IPS-NIHi7 (cell line): ENCODE measurements at regions not wholly inside any gene's neighbourhood (a gene's known extent, or its start where the extent isn't known, plus 50 kb on each side); places are given as distances from the start of the nearest gene placed in this dataset.
"Not testable (repeated sequence)": the region's sequence is repeated elsewhere in the genome, so short reads cannot be mapped to it uniquely, and the experiment has no call there.

Source experiments
- DNase-seq: peaks from one replicate; pipeline ENCODE4 v3.0.0; 2012; ENCODE audit warnings: mixed read lengths; ENCODE audit errors: extremely low spot score

DNA sequence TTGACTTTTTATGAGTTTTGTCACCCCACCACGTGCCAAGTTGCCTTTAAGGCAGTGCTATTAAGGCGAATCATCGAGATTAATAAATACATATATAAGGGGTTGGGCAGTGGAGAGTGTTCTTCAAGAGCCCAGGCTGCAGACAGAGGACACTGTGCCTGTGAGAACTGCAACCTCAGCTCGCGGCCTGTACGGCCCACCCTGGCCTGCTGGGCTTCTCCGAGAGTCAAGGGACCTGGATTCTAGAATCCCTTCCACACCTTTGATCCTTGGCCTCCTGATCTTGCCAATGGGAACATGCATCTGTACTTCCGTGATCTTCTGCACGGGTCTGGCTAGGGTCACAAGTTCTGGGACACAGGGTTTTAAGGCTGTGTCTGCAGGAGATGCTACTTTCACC is 54.5 kb downstream of the IRX5 start:
- DNase-seq: no peak

DNA sequence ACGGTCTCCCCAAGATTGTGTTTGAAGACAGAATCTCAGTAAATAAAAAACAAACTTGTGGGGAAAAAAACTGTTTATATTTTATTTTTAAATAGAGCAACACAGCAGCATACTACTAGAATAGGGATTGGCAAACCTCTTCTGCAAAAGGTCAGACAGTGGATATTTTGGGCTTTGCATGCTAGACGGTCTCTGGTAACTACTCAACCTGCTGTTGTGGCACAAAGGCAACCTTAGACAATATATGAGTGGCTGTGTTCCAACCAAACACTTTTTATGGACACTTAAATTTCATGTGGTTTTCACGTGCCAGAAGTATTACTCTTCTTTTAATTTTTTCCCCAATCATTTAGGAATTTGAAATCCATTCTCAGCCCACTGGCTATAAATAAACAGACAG is 55.0 kb downstream of the IRX5 start:
- no peak for DNase-seq

DNA sequence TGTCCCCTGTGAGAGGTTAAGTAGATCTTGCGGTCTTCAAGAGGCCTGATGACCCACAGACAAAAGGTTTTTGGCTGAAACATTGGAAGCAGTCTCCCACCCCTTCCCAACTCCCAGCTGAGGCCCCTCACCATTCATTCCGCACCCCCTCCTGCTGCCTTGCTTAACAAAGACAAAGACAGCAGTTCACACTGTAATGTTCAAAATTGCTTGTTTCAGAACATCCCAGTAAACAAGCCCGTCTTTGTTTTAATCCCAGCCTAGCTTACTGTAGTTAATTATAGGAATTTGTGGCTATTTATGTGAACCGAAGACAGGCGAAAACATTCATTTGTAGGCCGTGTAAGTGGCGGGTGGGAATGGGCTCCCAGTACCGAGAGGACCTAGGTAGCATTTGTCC is 55.7 kb downstream of the IRX5 start:
- no peak for DNase-seq

DNA sequence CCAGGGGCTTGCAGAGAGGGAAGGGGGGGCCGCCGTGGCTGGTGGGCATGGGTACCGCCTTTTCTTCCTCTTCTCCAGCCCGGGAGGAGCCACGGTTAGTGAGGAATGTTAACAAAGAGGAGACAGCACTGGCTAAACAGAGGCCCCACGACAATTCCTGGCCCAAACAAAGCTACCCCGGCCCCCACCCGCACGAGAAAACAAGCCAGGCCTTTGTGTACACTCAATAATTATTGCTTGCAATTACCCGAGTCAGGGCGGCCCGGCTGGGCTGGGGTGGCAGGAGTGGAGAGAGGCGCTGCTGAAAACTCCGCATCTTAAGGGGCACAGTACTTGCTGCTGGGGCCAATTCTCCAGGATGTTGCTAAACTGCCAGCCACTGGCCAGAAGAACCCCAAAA is 56.4 kb downstream of the IRX5 start:
- no peak for DNase-seq

DNA sequence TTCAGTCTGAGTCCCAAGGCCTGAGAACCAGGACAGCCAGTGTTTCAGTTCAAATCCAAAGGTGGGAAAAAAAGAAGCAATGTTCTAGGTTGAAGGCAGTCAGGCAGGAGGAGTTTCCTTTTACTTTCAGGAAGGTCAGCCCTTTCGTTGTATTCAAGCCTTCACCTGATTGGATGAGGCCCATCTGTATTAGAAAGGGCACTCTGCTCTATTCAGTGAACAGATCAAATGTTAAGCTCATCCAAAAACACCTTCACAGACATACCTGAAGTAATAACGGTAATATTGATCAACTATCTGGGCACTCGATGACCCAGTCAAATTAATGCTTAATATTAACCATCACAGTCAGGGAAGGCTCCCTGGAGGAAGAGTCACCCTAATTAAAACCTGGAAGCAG is 60.9 kb downstream of the IRX5 start:
- no peak for DNase-seq

DNA sequence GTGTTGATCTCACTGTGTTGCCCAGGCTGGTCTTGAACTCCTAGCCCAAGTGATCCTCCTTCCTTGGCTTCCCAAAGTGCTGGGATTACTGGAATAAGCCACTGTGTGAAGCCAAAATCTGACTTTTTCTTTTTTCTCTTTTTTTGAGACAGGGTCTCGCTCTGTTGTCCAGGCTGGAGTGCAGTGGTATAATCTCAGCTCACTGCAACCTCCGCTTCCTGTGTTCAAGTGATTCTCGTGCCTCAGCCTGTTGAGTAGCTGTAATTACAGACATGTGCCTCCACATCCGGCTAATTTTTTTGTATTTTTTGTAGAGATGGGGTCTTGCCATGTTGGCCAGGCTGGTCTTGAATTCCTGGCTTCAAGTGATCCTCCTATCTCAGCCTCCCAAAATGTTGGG is 61.3 kb downstream of the IRX5 start:
- not testable (repeated sequence) for DNase-seq

DNA sequence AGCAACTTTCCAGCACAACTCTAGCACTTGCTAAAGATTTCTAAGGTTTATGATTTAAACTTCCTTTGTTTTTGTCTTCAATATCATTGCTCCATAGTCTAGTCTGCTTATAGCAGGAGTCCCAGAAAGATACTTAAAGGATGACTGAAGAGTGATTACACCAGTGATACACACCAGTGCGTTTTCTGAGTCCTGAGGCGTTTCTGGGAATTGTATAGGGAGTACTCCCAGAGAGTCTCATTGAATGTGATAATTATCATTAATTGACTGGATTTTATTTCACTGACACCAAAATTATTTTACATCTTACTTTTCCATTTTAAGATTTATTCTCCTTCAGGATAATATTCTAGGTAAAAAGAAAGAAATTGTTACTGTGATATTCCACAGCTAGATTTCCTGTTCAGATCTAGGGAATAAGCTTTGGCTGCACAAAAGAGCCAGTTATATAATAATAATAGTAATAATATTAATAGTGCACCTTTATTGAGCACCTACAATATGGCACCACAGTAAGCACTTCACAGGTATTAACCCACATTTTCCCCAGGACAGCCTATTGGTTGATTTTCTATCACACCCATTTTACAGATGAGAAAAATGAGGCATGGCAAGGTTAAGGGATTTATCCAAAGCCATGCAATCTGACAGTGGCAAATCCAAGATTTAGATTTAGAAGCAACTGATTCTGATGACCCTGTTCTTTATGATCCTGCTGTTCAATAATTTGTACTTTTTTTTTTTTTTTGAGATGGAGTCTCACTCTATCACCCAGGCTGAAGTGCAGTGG is 62.6 kb downstream of the IRX5 start:
- no peak for DNase-seq

DNA sequence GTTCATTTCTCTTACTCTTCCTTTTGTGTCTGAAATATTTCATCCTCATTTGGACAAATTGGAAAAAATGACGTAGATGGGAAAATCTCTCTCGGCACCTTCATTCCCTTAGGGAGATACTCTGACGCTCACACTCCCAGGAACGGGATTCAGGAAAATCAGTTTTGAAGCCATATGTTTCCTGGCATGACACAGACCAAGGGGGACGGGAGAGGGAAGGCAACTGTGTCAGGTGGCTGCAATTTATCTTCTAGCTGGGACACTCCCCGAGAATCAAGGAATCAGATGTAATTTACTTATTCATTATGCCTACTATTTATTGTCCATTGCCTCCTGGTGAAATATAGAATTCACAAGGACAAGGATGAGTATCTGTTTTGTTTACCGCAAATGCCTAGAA is 65.5 kb downstream of the IRX5 start:
- DNase-seq: no peak

DNA sequence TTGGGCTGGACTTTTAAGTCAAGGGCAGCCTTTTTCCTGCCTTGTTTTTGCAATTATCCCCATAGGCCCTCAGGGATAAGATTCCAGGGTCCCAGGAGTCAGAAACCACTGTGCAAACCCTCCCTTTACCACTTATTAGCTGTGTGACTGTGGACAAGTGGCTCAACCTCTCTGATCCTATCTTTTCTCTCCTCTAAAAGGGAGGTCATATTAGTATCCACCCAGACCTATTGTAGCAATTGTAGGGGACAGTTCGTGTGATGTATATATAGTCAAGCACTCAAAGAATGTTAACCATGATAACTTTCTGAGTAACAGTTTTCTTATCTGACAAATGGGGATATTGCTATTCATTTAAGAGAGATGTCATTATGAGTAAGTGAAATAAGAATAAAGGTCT is 68.2 kb downstream of the IRX5 start:
- DNase-seq: no peak

DNA sequence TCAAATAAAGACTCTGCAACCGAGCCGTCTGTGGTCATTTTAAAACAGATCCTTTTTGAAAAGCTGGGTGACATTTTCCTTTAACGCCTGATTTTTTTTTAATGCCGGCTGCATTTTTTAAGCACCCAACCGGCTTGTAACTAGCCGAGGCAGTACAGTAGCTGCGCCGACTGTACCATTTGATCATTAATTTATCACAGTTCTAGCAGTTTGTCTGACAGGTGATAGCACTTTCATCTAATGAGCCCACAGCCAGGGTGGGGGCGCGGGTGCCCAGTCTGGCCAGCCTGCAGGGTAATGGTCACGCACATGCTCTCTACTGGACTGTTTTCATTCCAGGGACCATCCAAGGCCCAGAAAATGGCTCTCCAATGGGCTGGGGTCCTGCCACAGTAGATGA is 68.8 kb downstream of the IRX5 start:
- DNase-seq: no peak

DNA sequence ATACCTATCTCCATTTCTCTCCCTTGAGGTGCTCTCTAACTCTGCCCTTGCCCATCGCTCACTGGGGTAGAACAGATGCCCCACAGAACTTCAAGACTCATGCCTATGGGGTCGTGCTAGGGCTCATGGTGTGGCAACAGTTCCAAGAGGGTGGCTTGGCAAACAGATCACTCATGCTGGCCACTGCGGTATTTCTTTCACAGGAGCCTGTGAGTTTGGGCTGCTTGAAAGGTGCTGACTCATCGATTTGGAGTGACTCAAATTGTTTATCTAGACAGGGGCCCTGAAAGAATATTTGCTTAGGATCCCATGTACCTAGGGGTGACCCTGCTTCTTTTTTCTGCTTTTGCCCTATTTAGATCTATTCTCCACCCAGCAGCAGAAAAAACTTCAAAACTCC is 69.9 kb downstream of the IRX5 start:
- DNase-seq: no peak

DNA sequence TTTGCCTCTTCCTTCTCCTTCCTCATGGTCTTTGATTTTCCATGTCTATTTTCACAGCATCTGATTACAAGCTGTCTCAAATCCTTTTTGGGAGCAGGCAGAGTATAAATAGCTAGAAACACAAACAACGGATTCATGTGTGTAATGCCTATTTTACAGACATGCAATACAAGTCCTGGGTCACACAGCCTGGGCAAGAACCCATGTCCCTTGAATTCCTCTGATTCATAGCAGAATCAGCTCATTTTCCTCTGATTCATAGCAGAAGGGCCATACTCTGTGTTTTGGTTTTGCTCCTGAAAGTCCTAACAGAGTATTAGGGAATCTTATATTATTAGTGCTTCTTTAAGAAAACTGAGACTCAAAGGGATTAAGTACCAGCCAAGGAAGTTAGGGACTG is 71.3 kb downstream of the IRX5 start:
- DNase-seq: no peak

DNA sequence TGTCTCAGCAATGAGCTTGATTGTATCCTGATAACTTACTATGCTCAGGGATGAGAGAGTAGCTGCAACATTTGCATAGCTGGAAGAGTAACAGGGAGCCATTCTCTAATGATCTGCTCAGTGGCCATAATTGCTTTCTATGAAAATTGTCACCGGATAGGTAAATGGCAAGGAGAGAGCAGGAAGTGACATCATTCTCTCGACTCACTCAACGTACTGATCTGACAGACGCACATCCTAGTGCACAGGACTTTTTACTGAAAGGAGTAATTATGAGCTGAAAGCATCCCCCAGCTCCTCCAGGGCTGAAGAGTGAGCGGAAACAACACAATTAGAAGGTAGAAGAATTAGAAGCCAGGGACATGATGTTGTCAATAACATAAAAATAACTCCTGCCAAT is 71.8 kb downstream of the IRX5 start:
- DNase-seq: no peak

DNA sequence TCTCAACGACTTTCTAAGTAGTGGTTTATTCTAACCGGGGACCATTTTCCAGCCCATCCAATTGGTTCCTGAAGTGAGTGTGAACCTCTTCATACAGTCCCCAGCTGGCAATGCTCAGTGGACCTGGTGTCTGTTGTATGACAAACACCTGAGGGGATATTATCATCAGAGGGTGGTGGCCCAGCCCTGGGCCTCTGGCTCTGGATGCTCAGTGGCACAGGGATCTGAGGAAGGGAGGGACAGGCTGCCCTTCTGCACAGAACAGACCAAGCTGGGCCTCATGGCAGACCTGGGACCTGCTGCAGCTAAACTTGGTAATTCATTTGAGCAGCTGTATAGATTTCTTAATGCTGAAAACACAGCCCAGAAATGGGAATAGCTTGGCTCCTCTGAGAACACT is 72.6 kb downstream of the IRX5 start:
- DNase-seq: no peak

DNA sequence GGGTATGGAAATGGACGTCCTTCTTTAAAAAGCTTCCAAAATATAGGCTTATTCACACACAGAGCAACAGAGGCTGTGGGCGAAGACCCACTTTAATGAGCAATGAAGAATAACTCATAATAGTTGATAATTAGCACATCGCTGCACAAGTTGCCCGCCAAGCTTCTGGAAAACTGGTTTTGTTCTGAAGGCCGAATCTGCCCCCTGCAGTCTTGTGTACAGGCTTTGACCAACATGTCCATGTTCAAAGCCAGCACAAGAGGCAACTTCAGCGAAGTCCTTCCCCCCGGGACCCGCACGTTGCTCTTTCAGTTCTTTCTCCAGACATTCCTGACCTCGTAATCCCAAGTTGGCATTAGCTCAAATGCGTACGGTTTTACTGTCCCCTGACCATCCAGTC is 73.3 kb downstream of the IRX5 start:
- DNase-seq: no peak

DNA sequence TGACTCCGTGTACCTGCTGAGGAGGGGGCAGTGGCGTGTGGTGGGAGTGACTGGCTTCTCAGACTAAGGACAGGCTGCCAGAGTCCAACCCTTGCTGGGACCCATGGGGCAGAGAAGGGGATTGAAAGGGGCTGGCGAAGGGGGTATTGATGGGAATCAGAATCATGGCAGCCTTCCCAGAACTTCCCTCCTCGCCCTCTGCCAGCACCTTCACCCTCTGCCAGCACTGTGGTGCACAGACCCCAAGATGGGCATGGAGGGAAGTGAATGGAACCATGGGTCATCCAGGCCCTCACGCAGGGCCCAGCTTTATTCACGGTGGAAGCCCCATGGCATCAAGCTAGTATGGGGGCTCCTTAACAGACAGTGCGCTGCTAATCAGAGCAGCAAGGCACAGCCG is 76.8 kb downstream of the IRX5 start:
- DNase-seq: no peak

DNA sequence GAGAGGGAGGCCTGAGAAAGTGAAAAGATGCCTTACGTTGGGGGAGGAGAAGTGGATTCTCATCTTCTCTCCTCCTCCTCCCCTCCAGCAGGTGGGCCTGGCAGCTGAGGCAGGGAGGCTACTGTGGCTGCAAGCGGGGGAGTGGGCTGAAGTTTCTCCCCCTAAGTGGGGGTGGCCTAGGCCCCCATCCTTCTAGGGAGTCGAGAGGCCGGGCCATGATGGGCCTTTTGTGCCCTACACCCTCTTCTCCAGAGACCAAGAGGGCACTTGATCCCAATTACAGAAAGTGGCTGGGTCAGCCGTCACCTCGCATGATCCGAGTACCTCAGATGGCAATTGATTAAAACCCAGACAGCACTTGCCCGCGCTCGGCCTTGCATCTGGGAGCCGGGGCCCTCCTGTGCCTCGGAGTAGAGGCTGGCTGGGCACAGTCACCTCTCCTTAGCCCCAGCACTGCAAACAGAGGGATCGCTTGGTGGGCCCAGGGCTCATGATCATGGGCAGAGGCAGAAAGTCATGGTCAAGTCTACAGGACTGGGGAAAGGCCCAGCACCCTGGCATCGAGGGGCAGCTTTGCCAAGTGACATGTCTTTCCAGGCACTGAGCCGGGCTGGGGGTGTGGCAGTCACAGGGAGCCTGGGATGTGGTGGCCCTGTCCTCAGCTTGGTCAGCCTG is 78.3 kb downstream of the IRX5 start:
- no peak for DNase-seq

DNA sequence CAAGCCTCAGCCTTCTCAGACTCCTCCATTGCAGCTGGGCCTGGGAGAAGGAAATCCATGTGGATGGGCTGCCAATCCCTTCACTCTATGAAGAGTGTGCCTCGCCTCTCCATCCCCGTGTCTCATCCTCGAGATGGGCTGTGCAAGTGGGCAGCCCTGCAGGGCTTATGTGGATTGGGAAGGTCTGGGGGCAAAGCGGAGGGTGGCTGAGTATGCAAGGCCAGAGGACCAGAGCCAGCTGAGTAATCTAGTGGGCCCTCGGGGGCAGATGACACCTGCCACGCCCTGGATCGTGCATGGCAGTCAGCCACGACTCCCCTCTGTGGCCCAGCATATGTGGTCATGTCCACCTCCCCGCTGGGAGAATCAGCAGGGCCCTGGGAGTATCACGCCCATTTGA is 78.9 kb downstream of the IRX5 start:
- no peak for DNase-seq

DNA sequence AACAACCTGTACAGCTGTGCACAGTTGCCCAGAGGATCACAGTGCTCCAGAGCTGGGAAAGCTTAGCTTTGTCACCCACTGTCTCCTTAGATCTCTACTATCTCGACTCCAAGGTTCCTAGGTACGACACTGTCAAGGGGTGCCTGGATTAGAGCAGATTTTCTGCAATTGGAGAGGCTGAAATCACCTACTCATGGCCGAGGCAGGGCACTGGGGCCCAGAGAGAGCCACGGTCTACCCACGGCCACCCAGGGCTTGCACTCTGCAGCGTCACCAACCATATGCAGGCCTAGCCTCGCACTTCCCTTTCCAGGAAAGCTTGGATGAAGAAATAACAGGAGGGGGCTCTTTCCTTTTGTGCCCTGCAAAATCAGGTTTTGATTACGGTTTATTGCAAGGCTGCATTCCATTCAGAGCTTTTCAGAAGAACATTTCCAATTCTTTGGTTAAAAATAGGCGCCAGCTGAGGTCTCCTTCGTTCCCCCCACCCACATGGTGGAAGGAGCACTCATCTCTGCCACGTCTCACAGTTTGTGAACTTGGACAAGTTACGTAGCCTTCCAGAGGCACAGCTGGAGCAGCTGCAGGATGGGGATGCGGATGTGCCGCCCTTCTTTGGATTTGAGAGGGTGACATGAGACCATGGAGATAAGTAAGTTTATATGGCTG is 80.0 kb downstream of the IRX5 start:
- DNase-seq: no peak

DNA sequence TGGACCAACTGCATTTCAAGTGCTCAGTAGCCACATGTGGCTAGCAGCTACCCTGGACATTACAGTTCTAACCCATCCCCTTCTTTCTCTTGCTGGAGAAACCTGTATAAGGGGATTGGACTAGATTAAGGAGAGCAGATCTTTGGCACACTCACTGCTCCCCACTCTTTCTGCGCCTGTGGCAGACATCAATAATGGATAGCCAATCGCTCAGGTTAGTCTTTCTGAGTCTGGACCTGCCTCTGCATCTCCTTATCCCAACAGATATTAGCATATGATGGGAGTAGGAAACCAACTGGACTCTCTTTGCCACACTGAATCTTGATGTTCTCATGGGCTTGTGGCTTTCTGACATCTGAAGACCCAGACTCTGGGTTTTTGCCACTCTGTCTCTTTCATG is 81.7 kb downstream of the IRX5 start:
- DNase-seq: no peak

DNA sequence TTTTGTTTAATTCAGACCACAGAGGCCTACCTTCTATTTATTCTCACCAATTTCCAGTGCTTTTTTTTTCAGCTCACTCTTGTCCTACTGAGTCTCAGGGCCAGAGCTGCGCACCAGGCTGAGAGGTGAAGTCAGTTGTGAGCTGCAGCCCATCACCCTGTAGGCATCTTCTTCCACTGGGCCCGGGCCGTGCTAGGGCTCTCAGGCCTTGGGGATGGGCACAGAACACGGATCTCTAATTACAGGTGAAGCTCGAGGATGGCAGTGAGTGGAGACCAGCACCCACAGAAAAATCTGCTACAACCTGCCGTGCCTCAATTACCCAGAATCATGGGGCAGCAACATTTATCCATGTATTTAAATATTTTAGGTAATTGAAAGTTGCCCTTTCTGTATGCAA is 82.1 kb downstream of the IRX5 start:
- DNase-seq: no peak

DNA sequence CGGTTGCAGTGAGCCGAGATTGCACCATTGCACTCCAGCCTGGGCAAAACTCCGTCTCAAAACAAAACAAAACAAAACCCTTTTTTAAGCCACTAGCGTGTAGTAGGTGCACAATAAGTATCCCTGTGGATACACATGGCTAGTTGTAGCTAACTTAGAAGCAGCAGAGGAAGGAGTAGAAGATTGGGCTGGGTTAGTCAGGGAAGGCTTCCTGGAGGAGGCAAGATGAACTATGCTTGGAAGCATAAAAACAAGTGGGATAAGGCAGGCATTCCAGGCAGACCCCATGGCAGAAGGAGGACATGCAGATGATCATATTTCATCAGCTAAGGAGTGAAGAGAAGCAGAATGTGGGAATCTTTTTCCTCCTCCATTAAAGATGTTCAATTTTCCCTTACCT is 83.4 kb downstream of the IRX5 start:
- no peak for DNase-seq
